Mesothelial cell of epicardium (in vitro differentiated cells): ENCODE measurements at regions not wholly inside any gene's neighbourhood (a gene's known extent, or its start where the extent isn't known, plus 50 kb on each side); places are given as distances from the start of the nearest gene placed in this dataset.

Experiments used
- DNase-seq, 2 experiments: peaks; one replicate each; pipeline ENCODE4 v3.0.0; 2021; ENCODE audit warnings: low spot score in 2 of 2; ENCODE audit not compliant: unreplicated experiment in 2 of 2
- H3K27ac Mint-ChIP-seq: 2 replicates; pipeline ENCODE4 v1.8.0; 2021; ENCODE audit warnings: mixed read lengths
- H3K27me3 Mint-ChIP-seq: 2 replicates; pipeline ENCODE4 v1.8.0; 2021; ENCODE audit warnings: low read depth, mixed read lengths
- H3K36me3 Mint-ChIP-seq: 2 replicates; pipeline ENCODE4 v1.8.0; 2021; ENCODE audit warnings: mixed read lengths
- H3K4me1 Mint-ChIP-seq: 2 replicates; pipeline ENCODE4 v1.8.0; 2021; ENCODE audit warnings: mixed read lengths
- H3K4me3 Mint-ChIP-seq: 2 replicates; pipeline ENCODE4 v1.8.0; 2021; ENCODE audit warnings: mild to moderate bottlenecking, moderate library complexity, mixed read lengths
- H3K9me3 Mint-ChIP-seq: 2 replicates; pipeline ENCODE4 v1.8.0; 2021; ENCODE audit warnings: mixed read lengths
- TF ChIP-seq, protein P1 (sequence below): fragments of 200-600 bp; sonication (generic); IDR thresholded peaks from one replicate; pipeline ENCODE4 v1.5.0; 2021; ENCODE audit warnings: antibody characterized with exemption; ENCODE audit not compliant: unreplicated experiment

DNA sequence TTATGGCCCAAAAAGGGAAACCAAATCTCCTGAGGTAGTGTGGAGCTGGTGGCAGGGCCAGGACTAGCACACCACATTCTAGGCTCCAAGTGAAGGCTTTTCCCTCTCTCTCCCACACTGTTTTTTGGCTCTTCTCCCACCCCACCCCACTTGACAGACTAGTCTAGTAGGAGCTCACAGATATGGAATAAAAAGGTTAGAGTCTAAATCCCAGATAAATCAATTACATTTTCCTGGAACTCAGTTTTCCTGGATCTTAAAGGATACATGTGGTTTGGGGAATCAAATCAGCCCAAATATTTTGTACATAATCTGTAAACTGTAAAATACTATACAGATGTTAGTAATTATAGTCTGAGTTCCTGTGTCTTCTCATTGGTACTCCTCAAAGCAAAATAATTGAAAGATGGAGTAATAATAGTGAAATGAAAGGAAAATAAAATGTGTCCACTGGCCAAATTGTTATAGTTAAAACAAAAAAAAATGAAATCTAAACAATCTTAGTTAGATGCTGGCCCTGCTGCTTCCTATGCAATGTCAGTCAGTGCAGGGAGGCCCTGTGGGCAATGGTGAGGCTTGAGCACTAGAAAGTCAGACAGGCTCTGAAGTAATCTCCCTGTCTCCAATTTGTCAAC is 370.4 kb upstream of the CPEB2 start:
- no peak overlapping the region for H3K27ac Mint-ChIP-seq
- H3K36me3 Mint-ChIP-seq: no peaks in the 10 kb centered on the region
- H3K4me1 Mint-ChIP-seq: no peaks in the 10 kb centered on the region
- peaks cover 15% of the 10 kb centered on the region for H3K9me3 Mint-ChIP-seq
- TF ChIP-seq, protein P1, sequence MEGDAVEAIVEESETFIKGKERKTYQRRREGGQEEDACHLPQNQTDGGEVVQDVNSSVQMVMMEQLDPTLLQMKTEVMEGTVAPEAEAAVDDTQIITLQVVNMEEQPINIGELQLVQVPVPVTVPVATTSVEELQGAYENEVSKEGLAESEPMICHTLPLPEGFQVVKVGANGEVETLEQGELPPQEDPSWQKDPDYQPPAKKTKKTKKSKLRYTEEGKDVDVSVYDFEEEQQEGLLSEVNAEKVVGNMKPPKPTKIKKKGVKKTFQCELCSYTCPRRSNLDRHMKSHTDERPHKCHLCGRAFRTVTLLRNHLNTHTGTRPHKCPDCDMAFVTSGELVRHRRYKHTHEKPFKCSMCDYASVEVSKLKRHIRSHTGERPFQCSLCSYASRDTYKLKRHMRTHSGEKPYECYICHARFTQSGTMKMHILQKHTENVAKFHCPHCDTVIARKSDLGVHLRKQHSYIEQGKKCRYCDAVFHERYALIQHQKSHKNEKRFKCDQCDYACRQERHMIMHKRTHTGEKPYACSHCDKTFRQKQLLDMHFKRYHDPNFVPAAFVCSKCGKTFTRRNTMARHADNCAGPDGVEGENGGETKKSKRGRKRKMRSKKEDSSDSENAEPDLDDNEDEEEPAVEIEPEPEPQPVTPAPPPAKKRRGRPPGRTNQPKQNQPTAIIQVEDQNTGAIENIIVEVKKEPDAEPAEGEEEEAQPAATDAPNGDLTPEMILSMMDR: no peak
- H3K27me3 Mint-ChIP-seq: no peaks in the 10 kb centered on the region
- H3K4me3 Mint-ChIP-seq: no peak overlapping the region
- DNase-seq: no peak

DNA sequence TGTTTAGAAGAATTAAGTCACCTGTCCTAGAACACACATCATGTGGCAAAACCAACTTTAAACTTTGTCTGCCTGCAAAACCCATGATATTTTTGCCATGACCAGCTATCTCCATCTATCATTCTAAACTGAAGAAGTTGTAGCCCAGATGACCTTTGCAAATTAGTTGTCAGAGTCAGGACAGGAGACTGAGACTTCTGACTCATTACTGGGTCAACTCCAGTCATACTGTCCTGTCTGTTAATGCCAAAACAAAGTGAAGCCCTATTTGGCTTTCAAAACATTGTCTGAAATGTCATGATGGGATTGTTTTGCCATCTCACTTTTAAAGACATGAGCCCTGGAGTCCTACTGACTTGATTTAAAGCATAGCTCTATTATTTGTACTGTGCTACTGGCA is 365.7 kb upstream of the CPEB2 start:
- Mint-ChIP-seq H3K36me3 (no peaks in the 10 kb centered on the region), H3K4me3 (no peak overlapping the region), H3K27me3 (peaks cover 15% of the 10 kb centered on the region), H3K4me1 (no peaks in the 10 kb centered on the region), H3K27ac (no peak overlapping the region), H3K9me3 (peaks cover 15% of the 10 kb centered on the region)
- no peak for DNase-seq
- TF ChIP-seq, protein P1: no peak

DNA sequence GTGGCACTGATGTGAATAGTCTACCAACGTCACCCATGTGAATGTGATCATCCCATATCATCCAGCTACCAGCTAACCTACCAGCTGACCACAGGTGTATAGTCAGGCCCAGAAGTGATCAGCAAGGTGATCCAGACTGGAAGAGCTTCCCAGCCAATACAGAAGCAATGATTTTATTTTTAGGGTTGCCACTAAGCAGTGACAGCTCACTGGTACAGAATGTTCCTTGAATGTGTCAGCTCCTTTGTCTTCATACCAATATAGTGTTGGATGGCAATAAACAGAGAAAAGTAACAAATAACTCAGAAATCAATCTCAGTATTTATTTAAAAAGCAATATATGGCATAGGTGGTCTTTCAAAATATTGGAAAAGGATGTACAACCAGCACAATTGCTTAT is 361.8 kb upstream of the CPEB2 start:
- DNase-seq: no peak
- H3K36me3 Mint-ChIP-seq: no peaks in the 10 kb centered on the region
- H3K9me3 Mint-ChIP-seq: no peaks in the 10 kb centered on the region
- H3K4me3 Mint-ChIP-seq: no peak overlapping the region
- H3K27ac Mint-ChIP-seq: no peak overlapping the region
- peaks cover 15% of the 10 kb centered on the region for H3K27me3 Mint-ChIP-seq
- TF ChIP-seq, protein P1: no peak
- no peaks in the 10 kb centered on the region for H3K4me1 Mint-ChIP-seq

DNA sequence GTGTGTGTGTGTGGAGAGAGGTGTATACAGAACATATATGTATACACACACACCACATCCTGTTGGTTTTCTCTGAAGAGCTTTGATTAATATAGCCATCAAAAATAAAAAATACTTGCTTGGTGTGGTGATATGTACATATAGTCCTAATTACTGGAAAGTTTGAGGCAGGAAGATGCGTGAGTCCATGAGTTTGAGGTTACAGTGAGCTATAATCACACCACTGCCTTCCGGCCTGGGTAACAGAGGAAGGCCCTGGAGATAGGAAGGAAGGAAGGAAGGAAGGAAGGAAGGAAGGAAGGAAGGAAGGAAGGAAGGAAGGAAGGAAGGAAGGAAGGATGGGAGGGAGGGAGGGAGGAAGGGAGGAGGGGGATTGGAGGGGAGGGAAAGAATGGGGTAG is 360.4 kb upstream of the CPEB2 start:
- Mint-ChIP-seq H3K4me3 (no peak overlapping the region), H3K27ac (no peak overlapping the region), H3K36me3 (no peaks in the 10 kb centered on the region), H3K9me3 (no peaks in the 10 kb centered on the region), H3K4me1 (no peaks in the 10 kb centered on the region), H3K27me3 (peaks cover 15% of the 10 kb centered on the region)
- DNase-seq: no peak
- TF ChIP-seq, protein P1: no peak

DNA sequence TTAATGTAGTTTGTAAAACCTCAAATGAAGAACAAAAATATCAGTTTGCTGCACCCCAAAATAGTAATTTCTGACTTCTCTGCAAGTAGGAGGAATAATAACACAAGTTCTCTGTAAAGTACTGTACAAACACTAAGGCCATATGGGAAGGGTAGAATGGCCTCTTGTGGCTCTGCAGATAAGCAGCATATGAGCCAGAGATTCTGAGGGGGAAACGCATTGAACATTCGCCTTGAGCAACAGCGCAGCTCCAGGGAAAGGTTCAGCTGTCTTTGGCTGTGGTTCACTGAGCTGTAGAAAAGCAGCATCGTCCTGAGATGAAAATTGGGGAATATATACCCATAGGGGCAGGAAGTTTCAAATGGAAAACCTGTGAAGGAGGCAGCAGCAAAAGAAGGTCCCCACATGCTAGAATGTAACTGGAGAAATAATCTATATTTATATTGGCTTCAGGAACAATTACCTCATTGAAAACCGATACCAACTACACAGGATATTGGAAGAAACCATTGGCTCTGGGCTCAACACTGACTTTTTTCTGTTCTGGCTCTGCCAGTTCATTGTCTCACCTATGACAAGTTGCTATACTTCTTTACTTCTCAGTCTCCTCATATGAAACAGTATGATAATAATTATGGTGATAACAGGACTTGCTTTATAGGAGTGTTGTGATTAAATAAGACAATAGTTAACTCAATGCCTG is 357.6 kb upstream of the CPEB2 start:
- Mint-ChIP-seq H3K9me3 (peaks cover 7% of the 10 kb centered on the region), H3K36me3 (no peaks in the 10 kb centered on the region), H3K27me3 (peaks cover 7% of the 10 kb centered on the region), H3K4me3 (no peak overlapping the region), H3K4me1 (no peaks in the 10 kb centered on the region), H3K27ac (no peak overlapping the region)
- TF ChIP-seq, protein P1: no peak
- DNase-seq: no peak
